HG03558 (cell line): ENCODE measurements at regions not wholly inside any gene's neighbourhood (a gene's known extent, or its start where the extent isn't known, plus 50 kb on each side); places are given as distances from the start of the nearest gene placed in this dataset.

Experiments
- ATAC-seq: cut with Tn5 transposase; IDR thresholded peaks from one replicate; pipeline ENCODE4 v1.9.1; 2021; ENCODE audit warnings: moderate number of reproducible peaks; ENCODE audit not compliant: unreplicated experiment; ENCODE audit errors: extremely low read depth

DNA sequence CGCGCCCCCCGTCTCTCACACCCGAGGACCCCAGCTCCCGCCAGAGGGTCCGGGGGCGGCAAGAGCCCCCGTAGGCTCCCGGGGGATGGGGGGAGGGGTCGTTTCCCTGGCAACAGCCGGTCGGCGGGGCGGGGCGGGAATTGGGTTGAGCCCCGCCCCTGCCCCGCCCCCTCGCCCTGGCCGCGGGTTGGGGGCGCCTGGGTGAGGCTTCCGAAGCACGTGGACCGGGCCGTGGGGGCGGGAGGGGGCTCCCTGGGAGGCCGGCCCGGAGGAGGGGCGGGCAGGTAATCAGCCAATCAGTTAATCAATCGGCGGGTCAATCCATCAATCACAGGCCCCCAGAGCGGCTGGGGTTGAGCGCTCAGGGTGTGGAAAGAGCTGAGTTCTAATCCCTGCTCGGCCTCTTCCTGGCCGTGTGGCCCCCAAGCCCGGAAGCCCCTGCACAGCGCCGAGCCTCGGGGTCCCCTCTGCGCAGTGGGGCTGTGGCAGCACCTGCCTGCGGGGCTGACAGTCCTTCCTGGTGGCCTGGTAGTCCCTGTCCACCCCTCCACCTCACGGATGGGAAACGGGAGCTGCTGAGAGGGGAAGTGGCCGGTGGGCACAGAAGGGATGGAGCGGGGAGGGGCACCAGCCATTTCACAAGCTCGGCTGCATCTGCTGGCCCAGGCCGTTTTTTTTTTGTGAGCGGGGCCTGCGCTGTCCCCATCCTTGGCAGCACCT is 174.2 kb upstream of the IER5L start:
- ATAC-seq = no peak

DNA sequence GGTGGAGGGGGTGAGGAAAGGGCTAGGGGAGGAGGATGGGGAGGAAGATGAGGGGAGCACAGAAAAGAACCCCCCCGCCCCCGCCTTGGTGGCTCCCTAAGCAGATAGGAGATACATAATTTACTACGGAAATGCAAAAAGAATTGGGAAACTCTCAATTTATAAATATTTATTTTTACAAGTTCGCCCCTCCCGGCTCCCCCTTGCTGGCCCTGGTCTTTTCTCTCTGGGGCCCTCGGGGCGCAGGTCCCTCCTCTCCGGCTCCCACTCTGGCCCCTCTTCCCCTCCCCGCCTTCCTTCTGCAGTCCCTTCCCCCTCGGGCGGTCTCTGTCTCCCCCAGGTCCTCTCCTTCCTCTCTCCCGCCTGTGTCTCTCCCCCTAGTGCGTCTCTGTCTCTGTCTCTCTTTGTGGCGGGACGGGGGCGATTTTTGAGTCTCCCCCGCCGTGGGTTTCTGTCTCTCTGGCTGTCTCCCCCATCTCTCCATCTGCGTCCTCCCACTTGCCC is 173.6 kb upstream of the IER5L start:
- ATAC-seq = no peak

DNA sequence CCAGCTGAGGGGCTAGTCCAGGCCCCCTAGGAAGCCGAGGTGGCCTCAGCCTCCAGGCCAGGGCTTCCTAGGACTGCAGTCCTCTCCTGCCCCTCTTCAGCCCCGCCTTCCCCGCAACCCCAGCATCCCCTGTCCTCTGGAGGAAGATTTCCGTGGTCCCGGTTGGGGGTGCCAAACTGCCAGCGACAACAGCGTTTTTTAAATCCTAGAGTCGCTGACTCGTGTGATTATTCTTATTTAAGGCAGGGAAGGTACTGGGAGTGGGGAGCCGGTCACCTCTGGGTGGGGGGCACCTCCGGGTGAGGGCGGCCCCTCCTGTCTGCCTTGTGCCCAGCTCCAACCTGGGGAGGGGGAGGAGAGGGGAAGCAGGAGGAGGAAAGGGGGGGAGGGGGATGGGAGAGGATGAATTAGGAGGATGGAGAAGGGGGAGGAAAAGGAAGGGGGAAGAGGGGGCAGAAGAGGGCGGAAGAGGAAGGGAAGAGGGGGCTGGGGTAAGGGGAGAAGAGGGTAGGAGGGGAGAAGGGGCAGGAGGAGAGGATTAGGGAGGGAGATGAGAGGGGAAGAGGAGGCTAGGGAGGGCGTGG is 173.1 kb upstream of the IER5L start:
- ATAC-seq = no peak

DNA sequence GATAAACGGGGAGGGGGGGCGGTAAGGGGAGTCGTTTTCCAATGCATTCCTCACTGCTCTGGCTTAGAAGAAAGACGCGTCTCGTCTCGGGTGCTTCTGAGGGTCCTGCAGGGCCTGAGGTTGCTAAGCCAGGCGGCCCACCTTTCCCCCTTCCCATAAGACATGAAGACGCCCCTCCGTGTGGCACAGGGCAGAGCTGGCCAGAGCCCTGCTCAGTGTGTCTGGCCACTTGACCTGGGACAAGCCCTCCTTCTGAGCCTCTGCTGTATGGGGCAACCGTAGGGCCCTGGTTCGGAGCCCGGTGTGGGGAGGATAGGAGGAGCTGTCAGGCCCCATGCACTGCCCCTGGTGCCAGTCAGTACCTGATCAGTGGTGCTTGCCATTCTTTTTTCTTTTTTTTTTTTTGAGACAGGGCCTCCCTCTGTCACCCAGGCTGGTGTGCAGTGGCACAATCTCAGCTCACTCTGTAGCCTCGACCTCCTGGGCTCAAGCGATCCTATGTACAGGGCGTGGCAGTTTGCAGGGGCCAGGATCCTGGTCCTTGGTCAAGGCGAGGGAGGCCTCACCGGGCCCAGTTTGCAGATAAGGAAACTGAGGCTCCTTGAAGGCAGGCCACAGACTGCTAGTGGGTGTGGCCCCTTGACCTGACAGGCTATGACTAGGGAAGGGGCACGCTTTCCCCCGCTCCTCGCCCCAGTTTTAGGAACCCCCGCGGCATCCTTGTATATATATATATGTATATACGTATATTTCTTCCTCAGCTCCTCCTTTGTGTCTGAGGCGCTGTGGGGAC is 172.3 kb upstream of the IER5L start:
- ATAC-seq = no peak

DNA sequence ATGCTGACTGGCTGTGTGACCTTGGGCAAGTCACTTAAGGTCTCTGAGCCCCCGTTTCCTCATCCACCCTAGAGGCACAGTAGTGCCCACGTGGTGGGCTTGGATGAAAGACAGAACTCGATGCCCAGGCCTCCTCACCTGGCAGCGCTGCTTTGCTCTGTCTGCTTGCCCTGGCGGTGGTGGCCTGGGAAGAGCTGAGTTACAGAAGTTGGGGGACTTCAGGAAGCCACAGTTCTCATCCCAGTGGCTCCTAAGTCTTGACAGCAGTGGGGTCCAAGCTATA is 171.5 kb upstream of the IER5L start:
- no peak for ATAC-seq

DNA sequence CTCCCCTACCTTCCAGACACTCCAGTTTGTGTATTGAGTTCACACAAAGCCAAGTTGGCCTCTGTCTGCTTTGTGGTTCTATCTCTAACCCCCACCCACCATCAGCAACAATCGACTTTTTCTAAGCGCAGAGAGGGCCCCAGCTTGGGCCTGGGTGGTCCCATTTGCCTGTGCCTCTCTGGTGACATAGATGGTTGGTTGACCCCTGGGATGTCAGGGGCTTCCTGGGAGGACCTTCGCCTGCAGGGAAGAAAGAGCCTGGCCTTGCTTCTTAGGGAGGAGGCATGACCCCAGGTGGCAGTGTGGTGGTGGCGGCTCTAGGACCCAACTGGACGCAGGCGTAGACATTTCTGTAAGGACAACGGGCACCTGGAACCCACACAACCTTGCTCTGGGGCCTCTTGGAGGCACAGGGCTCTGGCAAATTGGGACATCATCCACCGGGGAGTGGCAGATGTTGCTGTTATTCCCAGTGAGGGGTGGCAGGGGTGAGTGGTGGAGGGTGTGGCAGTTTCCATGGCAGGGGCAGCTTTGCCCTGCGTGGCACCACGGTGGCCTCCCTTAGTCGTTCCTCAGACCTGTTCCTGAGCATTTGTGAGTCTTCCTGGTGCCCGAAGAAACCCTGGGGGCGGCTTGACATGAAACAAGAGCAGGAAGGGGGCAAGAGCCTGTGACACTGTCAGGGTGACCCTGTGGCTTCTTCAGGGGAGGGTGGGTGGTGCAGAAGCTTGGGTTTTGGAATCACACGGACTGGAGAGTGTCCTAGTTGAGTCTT is 171.0 kb upstream of the IER5L start:
- no peak for ATAC-seq

DNA sequence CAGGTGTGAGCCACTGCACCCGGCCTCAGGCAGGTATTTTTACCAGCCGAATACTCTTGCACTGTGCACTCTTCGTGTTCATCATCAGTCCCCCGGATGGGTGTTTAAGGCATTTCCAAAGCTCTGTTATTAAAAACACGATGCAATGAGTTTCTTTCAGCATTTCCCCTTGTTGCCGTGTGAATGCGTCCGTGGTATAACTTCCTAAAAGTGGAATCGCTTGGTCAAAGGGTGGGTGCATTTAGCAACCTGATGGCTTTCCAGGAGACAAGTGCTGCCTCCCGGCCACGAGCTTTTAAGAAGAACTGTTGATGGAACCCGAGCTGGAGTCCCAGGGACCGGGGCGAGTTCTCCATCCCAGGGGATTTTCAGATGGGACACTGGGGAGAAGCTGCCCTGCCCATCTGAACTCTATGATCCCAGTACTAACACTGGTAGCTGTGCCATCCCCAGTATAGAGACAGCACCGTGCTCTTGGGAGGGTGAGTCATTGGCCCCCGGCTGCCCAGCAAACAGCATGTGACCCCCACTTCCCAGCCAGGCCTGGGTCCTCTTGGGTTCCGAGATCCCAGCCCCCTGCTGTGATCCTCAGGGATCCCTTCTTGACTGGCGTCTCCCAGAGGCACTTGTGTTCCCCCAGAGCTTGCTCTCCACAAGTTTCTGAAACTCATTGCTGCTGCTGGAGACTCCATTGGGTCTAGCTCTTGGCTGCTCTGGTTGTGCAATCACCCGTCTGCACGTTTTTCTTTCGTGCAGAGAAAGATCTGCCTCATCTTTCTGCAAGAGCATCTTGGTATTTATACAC is 169.5 kb upstream of the IER5L start:
- no peak for ATAC-seq

DNA sequence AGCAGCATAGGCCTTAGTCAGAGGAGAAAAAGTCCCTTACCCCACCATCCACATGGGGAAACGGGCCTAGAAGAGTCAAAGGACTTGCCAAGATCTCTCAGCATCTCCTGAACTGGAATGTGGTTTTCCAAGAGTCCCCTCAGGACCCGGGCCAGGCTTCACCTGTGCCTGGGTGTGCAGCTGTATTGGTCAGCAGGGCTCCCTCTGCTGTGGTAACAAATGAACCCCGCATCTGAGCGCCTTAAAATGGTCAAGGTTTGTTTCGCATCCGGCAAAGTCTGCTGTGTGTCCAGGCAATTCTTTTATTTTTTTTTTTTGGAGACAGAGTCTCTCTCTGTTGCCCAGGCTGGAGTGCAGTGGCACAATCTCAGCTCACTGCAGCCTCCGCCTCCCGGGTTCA is 168.0 kb upstream of the IER5L start:
- no peak for ATAC-seq

DNA sequence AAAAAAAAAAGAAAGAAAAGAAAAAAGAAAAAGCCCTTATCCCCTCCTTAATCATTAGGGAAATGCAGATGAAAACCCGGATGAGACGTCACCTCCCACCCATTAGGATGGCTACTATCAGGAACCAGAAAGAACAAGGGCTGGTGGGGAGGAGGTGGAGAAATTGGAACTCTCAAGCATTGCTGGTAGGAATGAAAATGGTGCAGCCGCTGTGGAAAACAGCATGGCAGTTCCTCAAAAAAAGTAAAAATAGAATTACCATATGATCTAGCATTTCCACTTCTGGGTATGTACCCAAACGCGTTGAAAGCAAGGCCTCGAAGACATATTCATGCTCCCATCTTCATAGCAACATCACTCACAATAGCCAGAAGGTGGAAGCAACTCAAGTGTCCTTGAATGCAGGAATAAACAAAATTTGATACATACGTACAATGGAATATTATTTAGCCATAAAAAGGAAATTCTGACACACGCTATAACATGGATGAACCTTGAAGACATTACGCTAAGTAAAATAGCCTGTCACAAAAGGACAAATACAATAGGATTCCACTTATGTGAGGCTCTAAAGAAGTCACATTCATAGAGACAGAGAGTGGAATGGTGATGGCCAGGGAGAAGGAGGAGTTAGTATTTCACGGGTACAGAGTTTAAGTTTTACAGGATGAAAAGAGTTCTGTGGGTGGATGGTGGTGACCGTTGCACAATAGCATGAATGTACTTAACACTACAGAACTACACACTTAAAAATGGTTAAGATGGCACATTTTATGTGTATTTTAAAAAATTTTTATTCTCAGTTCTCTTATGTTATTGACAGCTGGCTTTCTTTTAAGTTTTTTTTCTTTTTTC is 166.8 kb upstream of the IER5L start:
- ATAC-seq = no peak

DNA sequence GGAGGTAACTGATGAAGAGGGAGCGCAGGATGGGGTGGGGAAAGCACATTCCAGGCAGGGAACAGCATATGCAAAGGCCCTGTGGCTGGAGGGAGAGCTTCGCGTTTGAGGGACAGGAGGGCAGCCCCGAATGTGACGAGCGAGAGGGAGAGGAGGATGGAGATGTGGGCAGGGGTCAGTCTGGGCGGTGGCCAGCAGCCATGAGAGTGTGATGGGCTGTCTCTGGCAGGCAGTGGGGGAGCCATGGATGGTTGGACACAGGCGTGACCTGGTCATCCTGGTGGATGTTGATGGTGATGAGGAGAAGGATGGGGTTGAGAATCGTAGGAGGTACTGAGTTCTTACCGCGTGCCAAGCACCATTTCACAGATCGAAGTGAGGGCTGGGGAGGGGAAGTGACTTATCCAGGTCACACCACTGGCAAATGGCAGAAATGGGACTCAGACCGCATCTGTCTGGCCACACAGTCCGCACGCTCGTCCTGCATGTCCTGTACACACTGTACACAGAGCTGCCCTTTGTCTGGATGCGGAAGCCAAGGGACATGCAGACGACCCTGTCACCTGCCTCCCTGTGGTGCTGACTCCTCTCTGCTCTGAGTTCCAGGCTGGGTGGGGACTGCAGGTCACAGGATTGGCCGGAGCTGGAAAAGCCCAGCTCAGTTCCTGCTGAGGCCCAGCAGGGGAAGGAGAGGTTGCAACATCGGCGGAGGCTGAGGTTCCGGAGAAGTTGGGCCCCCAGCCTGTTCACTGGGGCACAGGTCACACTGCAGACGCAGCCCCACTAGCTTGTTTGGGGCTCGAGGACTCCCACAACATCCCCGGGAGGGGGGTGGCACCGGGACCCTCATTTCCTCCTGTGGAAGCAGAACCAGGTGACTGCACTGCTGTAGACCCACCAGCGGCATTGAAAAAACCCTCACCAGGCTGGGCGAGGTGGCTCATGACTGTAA is 165.6 kb upstream of the IER5L start:
- no peak for ATAC-seq

DNA sequence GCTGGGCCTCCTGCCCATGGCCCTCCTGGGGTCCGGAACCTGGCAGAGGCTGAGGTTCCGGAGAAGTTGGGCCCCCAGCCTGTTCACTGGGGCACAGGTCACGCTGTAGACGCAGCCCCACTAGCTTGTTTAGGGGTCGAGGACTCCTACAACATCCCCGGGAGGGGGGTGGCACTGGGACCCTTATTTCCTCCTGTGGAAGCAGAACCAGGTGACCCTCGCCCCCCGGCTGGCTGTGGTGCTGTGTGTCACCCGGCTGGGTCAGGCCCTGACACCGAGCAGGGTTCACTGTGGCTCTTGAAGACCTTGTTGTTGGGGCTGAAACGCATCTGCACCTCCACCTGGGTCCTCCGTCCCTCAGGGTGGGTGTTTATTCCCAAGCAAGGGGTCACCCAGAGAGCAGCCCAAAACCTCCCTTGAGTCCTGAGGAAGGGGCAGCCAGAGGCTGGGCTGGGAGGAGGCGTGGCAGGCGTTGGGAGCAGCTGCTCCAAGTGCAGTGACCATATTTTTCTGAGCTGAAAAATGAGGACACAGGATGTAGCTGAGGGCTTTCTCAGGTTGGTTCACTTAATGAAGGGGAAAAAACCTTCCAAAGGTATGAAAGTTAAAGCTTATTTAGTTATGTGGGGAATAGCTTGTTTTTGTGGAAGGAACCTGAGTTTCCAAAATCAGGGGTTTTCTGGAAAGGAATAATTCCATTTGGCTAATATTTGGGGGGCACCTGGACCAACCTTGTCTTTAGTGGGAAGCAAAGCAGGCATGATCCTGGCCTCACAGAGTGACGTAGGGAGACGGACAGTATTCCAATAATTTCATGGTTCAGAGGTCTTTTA is 164.7 kb upstream of the IER5L start:
- no peak for ATAC-seq

DNA sequence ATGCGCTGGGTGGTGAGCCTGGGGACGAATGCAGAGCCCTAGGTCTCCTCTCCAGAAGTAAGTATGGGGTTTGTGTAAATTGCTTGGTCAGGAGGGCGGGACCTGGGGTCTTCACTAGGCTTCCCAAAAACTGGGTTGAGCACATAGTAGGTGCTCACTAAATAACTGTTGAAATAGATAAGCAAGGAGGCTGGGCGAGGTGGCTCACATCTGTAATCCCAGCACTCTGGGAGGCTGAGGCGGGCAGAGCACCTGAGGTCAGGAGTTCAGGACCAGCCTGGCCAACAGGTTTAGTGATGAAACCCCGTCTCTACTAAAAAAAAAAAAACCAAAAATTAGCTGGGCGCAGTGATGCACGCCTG is 163.9 kb upstream of the IER5L start:
- no peak for ATAC-seq

DNA sequence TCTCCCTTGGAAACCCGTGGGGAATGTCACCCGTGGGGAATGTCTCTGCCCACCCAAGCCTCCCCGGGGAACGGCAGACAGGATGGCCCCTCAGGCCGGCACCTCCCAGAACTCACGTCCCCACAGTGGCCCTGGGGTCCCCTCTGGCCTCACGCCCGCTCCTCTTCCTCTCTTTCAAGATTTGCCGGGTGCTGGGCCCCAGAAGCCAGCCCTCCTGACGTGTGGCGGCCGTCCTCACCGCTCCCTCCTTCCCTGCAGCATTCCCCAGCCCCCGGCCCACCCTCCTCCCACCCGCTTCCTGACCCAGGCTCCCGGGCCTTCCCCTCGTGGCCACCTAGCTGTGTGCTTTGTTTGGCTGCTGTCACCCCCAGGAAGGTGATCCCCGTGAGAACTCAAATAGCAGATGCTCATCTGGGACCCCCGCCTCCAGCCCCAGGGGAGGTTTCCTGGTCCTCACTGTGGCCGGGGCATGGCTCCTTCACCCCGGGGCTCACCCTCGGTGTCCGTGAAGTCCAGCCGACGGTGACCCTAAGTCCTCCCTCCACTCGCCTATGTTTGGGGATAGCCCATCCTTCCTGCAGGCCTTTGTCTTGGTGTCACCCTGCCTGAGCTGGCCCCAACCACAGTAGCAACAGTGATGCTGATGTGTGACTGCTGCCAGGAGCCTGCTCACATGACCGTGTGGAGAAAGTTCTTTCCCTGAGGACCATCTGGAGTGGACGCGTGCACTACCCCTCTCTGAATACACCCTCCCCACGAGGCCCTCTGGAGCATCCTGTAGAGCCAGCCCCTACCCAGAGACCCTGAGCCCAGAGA is 163.3 kb upstream of the IER5L start:
- no peak for ATAC-seq

DNA sequence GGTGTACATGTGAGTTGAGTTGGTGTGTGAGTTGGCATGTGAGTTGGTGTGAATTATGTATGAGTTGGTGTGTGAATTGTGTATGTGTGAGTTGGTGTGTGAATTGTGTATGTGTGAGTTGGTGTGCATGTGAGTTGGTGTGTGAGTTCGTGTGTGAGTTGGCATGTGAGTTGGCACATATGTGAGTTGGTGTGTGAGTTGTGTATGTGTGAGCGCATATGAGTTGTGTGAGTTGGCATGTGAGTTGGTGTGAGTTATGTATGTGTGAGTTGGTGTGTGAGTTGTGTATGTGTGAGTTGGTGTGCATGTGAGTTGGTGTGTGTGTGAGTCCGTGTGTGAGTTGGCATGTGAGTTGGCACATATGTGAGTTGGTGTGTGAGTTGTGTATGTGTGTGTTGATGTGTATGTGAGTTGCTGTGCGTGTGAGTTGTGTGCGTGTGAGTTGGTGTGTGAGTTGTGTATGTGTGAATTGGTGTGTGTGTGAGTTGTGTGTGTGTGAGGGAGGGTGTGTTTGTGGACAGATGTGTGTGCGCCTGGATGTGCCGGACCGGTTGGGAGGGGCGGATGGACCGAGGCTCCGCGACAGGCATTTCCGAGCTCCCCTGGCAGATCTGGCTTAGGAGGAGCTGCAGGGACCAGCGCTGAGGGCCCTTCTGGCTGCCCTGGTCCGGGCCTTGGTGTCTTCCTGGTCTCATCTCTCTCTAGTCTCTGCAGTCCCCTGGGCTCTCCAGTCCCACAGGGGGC is 162.5 kb upstream of the IER5L start:
- no peak for ATAC-seq

DNA sequence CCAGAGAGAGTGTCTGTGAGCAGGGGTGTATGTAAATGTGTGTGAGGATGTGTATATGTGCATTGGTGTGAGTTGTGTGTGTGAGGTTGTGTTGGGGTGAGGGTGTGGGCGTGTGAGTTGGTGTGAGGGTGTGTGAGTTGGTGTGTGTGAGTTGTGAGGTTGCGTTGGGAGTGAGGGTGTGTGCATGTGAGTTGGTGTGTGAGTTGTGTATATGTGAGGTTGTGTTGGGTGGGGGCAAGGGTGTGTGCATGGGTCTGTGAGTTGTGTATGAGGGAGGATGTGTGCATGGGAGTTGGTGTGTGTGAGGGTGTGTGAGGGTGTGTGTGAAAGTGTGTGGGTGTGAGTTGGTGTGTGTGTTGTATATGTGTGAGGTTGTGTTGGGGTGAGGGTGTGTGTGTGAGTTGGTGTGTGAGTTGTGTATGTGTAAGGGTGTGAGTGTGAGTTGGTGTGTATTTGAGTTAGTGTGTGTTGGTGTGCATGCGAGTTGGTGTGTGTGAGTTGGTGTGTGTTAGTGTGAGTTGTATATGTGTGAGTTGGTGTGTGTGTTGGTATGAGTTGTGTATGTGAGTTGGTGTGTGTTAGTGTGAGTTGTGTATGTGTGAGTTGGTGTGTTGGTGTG is 161.6 kb upstream of the IER5L start:
- ATAC-seq = no peak
